WTC11 (cell line): ENCODE measurements at regions not wholly inside any gene's neighbourhood (a gene's known extent, or its start where the extent isn't known, plus 50 kb on each side); places are given as distances from the start of the nearest gene placed in this dataset.

Experiments used
- CTCF ChIP-seq: fragments of 200-600 bp; IDR thresholded peaks from 2 replicates; pipeline ENCODE4 v1.8.0; 2022; ENCODE audit warnings: antibody characterized with exemption
- NFE2L1 ChIP-seq: sonication (generic); formaldehyde crosslinking; IDR thresholded peaks from 2 replicates; pipeline ENCODE4 v1.8.1; 2023; ENCODE audit warnings: missing genetic modification reagents
- NR2C2 ChIP-seq: sonication (generic); formaldehyde crosslinking; IDR thresholded peaks from 2 replicates; pipeline ENCODE4 v1.8.0; 2022; ENCODE audit warnings: mild to moderate bottlenecking, missing genetic modification reagents
- SMAD3 ChIP-seq: sonication (generic); formaldehyde crosslinking; IDR thresholded peaks from 2 replicates; pipeline ENCODE4 v1.8.0; 2022; ENCODE audit warnings: missing genetic modification reagents, mild to moderate bottlenecking, borderline replicate concordance
- SP1 ChIP-seq: sonication (generic); formaldehyde crosslinking; conservative IDR thresholded peaks from 2 replicates; pipeline ENCODE4 v1.8.1; 2022; ENCODE audit warnings: missing genetic modification reagents
- TCF7 ChIP-seq: sonication (generic); formaldehyde crosslinking; IDR thresholded peaks from 2 replicates; pipeline ENCODE4 v1.8.0; 2022; ENCODE audit warnings: mild to moderate bottlenecking, low read depth, missing genetic modification reagents, moderate library complexity
- TEAD4 ChIP-seq: sonication (generic); formaldehyde crosslinking; IDR thresholded peaks from 2 replicates; pipeline ENCODE4 v1.8.0; 2022; ENCODE audit warnings: mild to moderate bottlenecking, missing genetic modification reagents
- USF2 ChIP-seq: sonication (generic); formaldehyde crosslinking; IDR thresholded peaks from 2 replicates; pipeline ENCODE4 v1.8.1; 2023; ENCODE audit warnings: mild to moderate bottlenecking, missing genetic modification reagents, moderate library complexity
- ZNF121 ChIP-seq: sonication (generic); formaldehyde crosslinking; IDR thresholded peaks from 2 replicates; pipeline ENCODE4 v1.8.0; 2023; ENCODE audit warnings: missing genetic modification reagents
- TF ChIP-seq, protein P1 (sequence below): sonication (generic); formaldehyde crosslinking; IDR thresholded peaks from 2 replicates; pipeline ENCODE4 v1.8.1; 2022; ENCODE audit warnings: low read depth, missing genetic modification reagents, borderline replicate concordance
- TF ChIP-seq, protein P2 (sequence below): sonication (generic); formaldehyde crosslinking; IDR thresholded peaks from 2 replicates; pipeline ENCODE4 v1.8.0; 2023; ENCODE audit warnings: missing genetic modification reagents
- TF ChIP-seq, protein P3 (sequence below): sonication (generic); formaldehyde crosslinking; IDR thresholded peaks from 2 replicates; pipeline ENCODE4 v1.8.1; 2022; ENCODE audit warnings: mild to moderate bottlenecking, moderate library complexity, missing genetic modification reagents
- TF ChIP-seq, protein P4 (sequence below): sonication (generic); formaldehyde crosslinking; IDR thresholded peaks from 2 replicates; pipeline ENCODE4 v1.8.0; 2022; ENCODE audit warnings: mild to moderate bottlenecking, missing genetic modification reagents
- TF ChIP-seq, protein P5 (sequence below): sonication (generic); formaldehyde crosslinking; IDR thresholded peaks from 2 replicates; pipeline ENCODE4 v1.8.1; 2023; ENCODE audit warnings: mild to moderate bottlenecking, missing genetic modification reagents, borderline replicate concordance

GRCh38 chr15:70407336-70407670, 309.6 kb upstream of the TLE3 start:
- TF ChIP-seq CTCF (no peak), NR2C2 (CRISPR knock-in tag) (no peak), ZNF121 (CRISPR knock-in tag) (no peak), TCF7 (no peak), USF2 (CRISPR knock-in tag) (no peak), SMAD3 (CRISPR knock-in tag) (no peak), NFE2L1 (CRISPR knock-in tag) (no peak), TEAD4 (CRISPR knock-in tag) (no peak), SP1 (CRISPR knock-in tag) (no peak)
- TF ChIP-seq, protein P1, sequence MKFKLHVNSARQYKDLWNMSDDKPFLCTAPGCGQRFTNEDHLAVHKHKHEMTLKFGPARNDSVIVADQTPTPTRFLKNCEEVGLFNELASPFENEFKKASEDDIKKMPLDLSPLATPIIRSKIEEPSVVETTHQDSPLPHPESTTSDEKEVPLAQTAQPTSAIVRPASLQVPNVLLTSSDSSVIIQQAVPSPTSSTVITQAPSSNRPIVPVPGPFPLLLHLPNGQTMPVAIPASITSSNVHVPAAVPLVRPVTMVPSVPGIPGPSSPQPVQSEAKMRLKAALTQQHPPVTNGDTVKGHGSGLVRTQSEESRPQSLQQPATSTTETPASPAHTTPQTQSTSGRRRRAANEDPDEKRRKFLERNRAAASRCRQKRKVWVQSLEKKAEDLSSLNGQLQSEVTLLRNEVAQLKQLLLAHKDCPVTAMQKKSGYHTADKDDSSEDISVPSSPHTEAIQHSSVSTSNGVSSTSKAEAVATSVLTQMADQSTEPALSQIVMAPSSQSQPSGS (CRISPR knock-in tag): no peak
- TF ChIP-seq, protein P2, sequence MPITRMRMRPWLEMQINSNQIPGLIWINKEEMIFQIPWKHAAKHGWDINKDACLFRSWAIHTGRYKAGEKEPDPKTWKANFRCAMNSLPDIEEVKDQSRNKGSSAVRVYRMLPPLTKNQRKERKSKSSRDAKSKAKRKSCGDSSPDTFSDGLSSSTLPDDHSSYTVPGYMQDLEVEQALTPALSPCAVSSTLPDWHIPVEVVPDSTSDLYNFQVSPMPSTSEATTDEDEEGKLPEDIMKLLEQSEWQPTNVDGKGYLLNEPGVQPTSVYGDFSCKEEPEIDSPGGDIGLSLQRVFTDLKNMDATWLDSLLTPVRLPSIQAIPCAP: no peak
- TF ChIP-seq, protein P3, sequence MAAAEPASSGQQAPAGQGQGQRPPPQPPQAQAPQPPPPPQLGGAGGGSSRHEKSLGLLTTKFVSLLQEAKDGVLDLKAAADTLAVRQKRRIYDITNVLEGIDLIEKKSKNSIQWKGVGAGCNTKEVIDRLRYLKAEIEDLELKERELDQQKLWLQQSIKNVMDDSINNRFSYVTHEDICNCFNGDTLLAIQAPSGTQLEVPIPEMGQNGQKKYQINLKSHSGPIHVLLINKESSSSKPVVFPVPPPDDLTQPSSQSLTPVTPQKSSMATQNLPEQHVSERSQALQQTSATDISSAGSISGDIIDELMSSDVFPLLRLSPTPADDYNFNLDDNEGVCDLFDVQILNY (CRISPR knock-in tag): no peak
- TF ChIP-seq, protein P4, sequence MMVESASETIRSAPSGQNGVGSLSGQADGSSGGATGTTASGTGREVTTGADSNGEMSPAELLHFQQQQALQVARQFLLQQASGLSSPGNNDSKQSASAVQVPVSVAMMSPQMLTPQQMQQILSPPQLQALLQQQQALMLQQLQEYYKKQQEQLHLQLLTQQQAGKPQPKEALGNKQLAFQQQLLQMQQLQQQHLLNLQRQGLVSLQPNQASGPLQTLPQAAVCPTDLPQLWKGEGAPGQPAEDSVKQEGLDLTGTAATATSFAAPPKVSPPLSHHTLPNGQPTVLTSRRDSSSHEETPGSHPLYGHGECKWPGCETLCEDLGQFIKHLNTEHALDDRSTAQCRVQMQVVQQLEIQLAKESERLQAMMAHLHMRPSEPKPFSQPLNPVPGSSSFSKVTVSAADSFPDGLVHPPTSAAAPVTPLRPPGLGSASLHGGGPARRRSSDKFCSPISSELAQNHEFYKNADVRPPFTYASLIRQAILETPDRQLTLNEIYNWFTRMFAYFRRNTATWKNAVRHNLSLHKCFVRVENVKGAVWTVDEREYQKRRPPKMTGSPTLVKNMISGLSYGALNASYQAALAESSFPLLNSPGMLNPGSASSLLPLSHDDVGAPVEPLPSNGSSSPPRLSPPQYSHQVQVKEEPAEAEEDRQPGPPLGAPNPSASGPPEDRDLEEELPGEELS (CRISPR knock-in tag): no peak
- TF ChIP-seq, protein P5, sequence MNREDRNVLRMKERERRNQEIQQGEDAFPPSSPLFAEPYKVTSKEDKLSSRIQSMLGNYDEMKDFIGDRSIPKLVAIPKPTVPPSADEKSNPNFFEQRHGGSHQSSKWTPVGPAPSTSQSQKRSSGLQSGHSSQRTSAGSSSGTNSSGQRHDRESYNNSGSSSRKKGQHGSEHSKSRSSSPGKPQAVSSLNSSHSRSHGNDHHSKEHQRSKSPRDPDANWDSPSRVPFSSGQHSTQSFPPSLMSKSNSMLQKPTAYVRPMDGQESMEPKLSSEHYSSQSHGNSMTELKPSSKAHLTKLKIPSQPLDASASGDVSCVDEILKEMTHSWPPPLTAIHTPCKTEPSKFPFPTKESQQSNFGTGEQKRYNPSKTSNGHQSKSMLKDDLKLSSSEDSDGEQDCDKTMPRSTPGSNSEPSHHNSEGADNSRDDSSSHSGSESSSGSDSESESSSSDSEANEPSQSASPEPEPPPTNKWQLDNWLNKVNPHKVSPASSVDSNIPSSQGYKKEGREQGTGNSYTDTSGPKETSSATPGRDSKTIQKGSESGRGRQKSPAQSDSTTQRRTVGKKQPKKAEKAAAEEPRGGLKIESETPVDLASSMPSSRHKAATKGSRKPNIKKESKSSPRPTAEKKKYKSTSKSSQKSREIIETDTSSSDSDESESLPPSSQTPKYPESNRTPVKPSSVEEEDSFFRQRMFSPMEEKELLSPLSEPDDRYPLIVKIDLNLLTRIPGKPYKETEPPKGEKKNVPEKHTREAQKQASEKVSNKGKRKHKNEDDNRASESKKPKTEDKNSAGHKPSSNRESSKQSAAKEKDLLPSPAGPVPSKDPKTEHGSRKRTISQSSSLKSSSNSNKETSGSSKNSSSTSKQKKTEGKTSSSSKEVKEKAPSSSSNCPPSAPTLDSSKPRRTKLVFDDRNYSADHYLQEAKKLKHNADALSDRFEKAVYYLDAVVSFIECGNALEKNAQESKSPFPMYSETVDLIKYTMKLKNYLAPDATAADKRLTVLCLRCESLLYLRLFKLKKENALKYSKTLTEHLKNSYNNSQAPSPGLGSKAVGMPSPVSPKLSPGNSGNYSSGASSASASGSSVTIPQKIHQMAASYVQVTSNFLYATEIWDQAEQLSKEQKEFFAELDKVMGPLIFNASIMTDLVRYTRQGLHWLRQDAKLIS (CRISPR knock-in tag): no peak
